HepG2 (cell line): ENCODE measurements at regions not wholly inside any gene's neighbourhood (a gene's known extent, or its start where the extent isn't known, plus 50 kb on each side); places are given as distances from the start of the nearest gene placed in this dataset.

Source experiments
- TBX2 ChIP-seq: sonication (generic); formaldehyde crosslinking; IDR thresholded peaks from 2 replicates; pipeline ENCODE4 v1.5.0; 2020; ENCODE audit warnings: missing genetic modification reagents, mild to moderate bottlenecking, borderline replicate concordance
- ZNF230 ChIP-seq: sonication (generic); formaldehyde crosslinking; IDR thresholded peaks from 2 replicates; pipeline ENCODE4 v1.4.0; 2020; ENCODE audit warnings: mild to moderate bottlenecking, missing genetic modification reagents
- ZNF335 ChIP-seq: sonication (generic); formaldehyde crosslinking; IDR thresholded peaks from 2 replicates; pipeline ENCODE4 v1.4.0; 2020; ENCODE audit warnings: missing genetic modification reagents
- ZNF543 ChIP-seq: sonication (generic); formaldehyde crosslinking; IDR thresholded peaks from 2 replicates; pipeline ENCODE4 v1.4.0; 2020; ENCODE audit warnings: mild to moderate bottlenecking, missing genetic modification reagents
- ZNF850 ChIP-seq: sonication (generic); formaldehyde crosslinking; conservative IDR thresholded peaks from 2 replicates; pipeline ENCODE4 v1.9.0; 2021; ENCODE audit warnings: mild to moderate bottlenecking, missing genetic modification reagents
- TF ChIP-seq, protein P1 (sequence below): sonication (generic); formaldehyde crosslinking; IDR thresholded peaks from 2 replicates; pipeline ENCODE4 v1.4.0; 2020; ENCODE audit warnings: low read depth, mild to moderate bottlenecking, missing genetic modification reagents
- TF ChIP-seq, protein P2 (sequence below): sonication (generic); formaldehyde crosslinking; IDR thresholded peaks from 2 replicates; pipeline ENCODE4 v1.4.0; 2020; ENCODE audit warnings: missing genetic modification reagents, borderline replicate concordance
- TF ChIP-seq, protein P3 (sequence below): sonication (generic); formaldehyde crosslinking; conservative IDR thresholded peaks from 2 replicates; pipeline ENCODE4 v1.4.0; 2020; ENCODE audit warnings: missing genetic modification reagents

DNA sequence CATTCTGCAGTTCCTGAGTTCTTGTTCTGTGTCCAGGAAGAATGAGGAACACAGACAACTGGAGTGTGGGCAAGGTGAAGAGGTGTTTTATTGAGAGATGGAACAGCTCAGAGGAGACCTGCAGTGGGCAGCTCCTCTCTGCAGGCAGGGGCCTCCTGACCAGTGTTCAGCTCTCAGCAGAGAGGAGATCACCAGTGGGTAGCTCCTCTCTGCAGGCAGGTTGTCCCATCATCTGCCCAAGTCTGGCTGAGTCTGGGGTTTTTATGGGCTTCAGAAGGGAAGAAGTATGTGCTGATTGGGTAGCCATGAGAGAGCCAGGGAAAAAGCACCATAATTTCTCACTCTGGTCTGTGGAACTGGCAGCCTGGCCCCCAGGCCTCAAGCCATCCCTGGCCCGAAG lies 56.0 kb upstream of the RASGEF1B start (continued):
- no peak for TF ChIP-seq ZNF543
- TF ChIP-seq ZNF230 (CRISPR knock-in tag), result no peak
- TF ChIP-seq TBX2 (CRISPR knock-in tag), result no peak
- TF ChIP-seq, protein P1, sequence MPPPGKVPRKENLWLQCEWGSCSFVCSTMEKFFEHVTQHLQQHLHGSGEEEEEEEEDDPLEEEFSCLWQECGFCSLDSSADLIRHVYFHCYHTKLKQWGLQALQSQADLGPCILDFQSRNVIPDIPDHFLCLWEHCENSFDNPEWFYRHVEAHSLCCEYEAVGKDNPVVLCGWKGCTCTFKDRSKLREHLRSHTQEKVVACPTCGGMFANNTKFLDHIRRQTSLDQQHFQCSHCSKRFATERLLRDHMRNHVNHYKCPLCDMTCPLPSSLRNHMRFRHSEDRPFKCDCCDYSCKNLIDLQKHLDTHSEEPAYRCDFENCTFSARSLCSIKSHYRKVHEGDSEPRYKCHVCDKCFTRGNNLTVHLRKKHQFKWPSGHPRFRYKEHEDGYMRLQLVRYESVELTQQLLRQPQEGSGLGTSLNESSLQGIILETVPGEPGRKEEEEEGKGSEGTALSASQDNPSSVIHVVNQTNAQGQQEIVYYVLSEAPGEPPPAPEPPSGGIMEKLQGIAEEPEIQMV (CRISPR knock-in tag), result no peak
- TF ChIP-seq, protein P2, sequence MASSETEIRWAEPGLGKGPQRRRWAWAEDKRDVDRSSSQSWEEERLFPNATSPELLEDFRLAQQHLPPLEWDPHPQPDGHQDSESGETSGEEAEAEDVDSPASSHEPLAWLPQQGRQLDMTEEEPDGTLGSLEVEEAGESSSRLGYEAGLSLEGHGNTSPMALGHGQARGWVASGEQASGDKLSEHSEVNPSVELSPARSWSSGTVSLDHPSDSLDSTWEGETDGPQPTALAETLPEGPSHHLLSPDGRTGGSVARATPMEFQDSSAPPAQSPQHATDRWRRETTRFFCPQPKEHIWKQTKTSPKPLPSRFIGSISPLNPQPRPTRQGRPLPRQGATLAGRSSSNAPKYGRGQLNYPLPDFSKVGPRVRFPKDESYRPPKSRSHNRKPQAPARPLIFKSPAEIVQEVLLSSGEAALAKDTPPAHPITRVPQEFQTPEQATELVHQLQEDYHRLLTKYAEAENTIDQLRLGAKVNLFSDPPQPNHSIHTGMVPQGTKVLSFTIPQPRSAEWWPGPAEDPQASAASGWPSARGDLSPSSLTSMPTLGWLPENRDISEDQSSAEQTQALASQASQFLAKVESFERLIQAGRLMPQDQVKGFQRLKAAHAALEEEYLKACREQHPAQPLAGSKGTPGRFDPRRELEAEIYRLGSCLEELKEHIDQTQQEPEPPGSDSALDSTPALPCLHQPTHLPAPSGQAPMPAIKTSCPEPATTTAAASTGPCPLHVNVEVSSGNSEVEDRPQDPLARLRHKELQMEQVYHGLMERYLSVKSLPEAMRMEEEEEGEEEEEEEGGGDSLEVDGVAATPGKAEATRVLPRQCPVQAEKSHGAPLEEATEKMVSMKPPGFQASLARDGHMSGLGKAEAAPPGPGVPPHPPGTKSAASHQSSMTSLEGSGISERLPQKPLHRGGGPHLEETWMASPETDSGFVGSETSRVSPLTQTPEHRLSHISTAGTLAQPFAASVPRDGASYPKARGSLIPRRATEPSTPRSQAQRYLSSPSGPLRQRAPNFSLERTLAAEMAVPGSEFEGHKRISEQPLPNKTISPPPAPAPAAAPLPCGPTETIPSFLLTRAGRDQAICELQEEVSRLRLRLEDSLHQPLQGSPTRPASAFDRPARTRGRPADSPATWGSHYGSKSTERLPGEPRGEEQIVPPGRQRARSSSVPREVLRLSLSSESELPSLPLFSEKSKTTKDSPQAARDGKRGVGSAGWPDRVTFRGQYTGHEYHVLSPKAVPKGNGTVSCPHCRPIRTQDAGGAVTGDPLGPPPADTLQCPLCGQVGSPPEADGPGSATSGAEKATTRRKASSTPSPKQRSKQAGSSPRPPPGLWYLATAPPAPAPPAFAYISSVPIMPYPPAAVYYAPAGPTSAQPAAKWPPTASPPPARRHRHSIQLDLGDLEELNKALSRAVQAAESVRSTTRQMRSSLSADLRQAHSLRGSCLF, result no peak
- TF ChIP-seq ZNF335, result no peak
- TF ChIP-seq ZNF850 (CRISPR knock-in tag), result no peak
- TF ChIP-seq, protein P3, sequence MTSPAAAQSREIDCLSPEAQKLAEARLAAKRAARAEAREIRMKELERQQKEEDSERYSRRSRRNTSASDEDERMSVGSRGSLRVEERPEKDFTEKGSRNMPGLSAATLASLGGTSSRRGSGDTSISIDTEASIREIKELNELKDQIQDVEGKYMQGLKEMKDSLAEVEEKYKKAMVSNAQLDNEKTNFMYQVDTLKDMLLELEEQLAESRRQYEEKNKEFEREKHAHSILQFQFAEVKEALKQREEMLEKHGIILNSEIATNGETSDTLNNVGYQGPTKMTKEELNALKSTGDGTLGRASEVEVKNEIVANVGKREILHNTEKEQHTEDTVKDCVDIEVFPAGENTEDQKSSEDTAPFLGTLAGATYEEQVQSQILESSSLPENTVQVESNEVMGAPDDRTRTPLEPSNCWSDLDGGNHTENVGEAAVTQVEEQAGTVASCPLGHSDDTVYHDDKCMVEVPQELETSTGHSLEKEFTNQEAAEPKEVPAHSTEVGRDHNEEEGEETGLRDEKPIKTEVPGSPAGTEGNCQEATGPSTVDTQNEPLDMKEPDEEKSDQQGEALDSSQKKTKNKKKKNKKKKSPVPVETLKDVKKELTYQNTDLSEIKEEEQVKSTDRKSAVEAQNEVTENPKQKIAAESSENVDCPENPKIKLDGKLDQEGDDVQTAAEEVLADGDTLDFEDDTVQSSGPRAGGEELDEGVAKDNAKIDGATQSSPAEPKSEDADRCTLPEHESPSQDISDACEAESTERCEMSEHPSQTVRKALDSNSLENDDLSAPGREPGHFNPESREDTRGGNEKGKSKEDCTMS (CRISPR knock-in tag), result no peak
- TF ChIP-seq, all 625 proteins: peak for 0
